K562 (cell line): ENCODE measurements at regions not wholly inside any gene's neighbourhood (a gene's known extent, or its start where the extent isn't known, plus 50 kb on each side); places are given as distances from the start of the nearest gene placed in this dataset.

Experiments used
- ATAC-seq: fragments of 200-7000 bp; cut with Tn5 transposase; 3 replicates; pipeline ENCODE4 v1.9.1; 2020; ENCODE audit warnings: moderate library complexity
- BruUV-seq: library from RNA; stranded (reverse); fragments of 400-500 nt; replicated peaks from 2 replicates; lab custom pipeline; 2021; lab: Mats Ljungman, UMichigan
- CTCF ChIA-PET: fragments of 300-600 bp; formaldehyde crosslinking; extraction: SDS; loops from one replicate; lab custom pipeline; 2021; ENCODE audit warnings: low intra/inter-chr PET ratio; lab: Yijun Ruan, JAX
- POLR2A ChIA-PET: fragments of 300-600, 350-650 bp; sonication (Branson Sonifier 250); formaldehyde crosslinking; extraction: SDS; loops from one replicate; lab custom pipeline; 2021; ENCODE audit warnings: antibody characterized with exemption, inconsistent platforms; lab: Yijun Ruan, JAX
- DNase-seq, 4 experiments: peaks; one replicate each; pipeline versions ENCODE4 v3.0.0 to v3.0.0-alpha.2; 2011 to 2018; ENCODE audit warnings: low spot score in 3 of 4, mixed read lengths in 3 of 4; ENCODE audit errors: extremely low read depth in 1 of 4
- FAIRE-seq: peaks from 2 replicates; lab custom pipeline; 2011; peaks lifted over from hg19 to GRCh38; lab: Jason Lieb, UNC
- H2AFZ ChIP-seq: 2 replicates; pipeline ENCODE4 v1.6.0; 2011; ENCODE audit warnings: low read depth, low read length, control low read depth, inconsistent platforms
- H3K27ac ChIP-seq: fragments of 200-600 bp; 3 replicates; pipeline ENCODE4 v1.8.0; 2011; ENCODE audit warnings: low read depth, mild to moderate bottlenecking, control low read depth, inconsistent platforms, low read length, moderate library complexity, mixed read lengths; ENCODE audit errors: extremely low read depth
- H3K27me3 ChIP-seq, 2 experiments: fragments of 300-600 bp in 1 of 2; 2 replicates in 1 of 2; 3 replicates in 1 of 2; pipeline versions ENCODE4 v1.6.0 to v1.8.0; 2011; ENCODE audit warnings: inconsistent platforms in 2 of 2, low read length in 2 of 2, mild to moderate bottlenecking in 1 of 2, mixed read lengths in 1 of 2, moderate library complexity in 1 of 2; ENCODE audit not compliant: control insufficient read depth in 2 of 2, insufficient read depth in 2 of 2
- H3K36me3 ChIP-seq: fragments of 300-600 bp; 3 replicates; pipeline ENCODE4 v1.8.0; 2011; ENCODE audit warnings: mild to moderate bottlenecking, low read length, inconsistent platforms; ENCODE audit not compliant: control insufficient read depth, insufficient read depth
- H3K4me1 ChIP-seq, 2 experiments: fragments of 200-600 bp in 1 of 2; replicated peaks in 1 of 2; 2 replicates in 1 of 2; 3 replicates in 1 of 2; pipeline versions ENCODE4 v1.5.1 to v1.8.0; 2011; ENCODE audit warnings: inconsistent platforms in 2 of 2, low read length in 2 of 2, mild to moderate bottlenecking in 1 of 2, mixed read lengths in 1 of 2, moderate library complexity in 1 of 2; ENCODE audit not compliant: control insufficient read depth in 2 of 2, insufficient read depth in 2 of 2
- H3K4me2 ChIP-seq: 2 replicates; pipeline ENCODE4 v1.6.1; 2011; ENCODE audit warnings: low read length, control low read depth, inconsistent platforms, mixed read lengths; ENCODE audit not compliant: insufficient read depth
- H3K4me3 ChIP-seq: fragments of 200-600 bp; sonication (generic), shearing (Covaris generic); 2 replicates; pipeline ENCODE4 v1.5.1; 2016; ENCODE audit warnings: control low read depth, inconsistent platforms
- H3K79me2 ChIP-seq: fragments of 200-600 bp; 3 replicates; pipeline ENCODE4 v1.8.0; 2011; ENCODE audit warnings: low read length, inconsistent platforms; ENCODE audit not compliant: control insufficient read depth, insufficient read depth
- H3K9ac ChIP-seq, 2 experiments: 2 replicates each; pipeline versions ENCODE4 v1.6.0 to v1.6.1; 2011; ENCODE audit warnings: low read depth in 2 of 2, low read length in 2 of 2, control low read depth in 1 of 2, inconsistent platforms in 1 of 2, mild to moderate bottlenecking in 1 of 2, mixed read lengths in 1 of 2; ENCODE audit not compliant: insufficient read depth in 1 of 2
- H3K9me1 ChIP-seq: one replicate; pipeline ENCODE4 v1.6.0; 2011; ENCODE audit warnings: inconsistent platforms, mild to moderate bottlenecking, low read length, moderate library complexity; ENCODE audit not compliant: control insufficient read depth, insufficient read depth
- H3K9me3 ChIP-seq: replicated peaks from 2 replicates; pipeline ENCODE4 v1.5.1; 2011; ENCODE audit warnings: low read depth, low read length, inconsistent platforms; ENCODE audit not compliant: control insufficient read depth, insufficient read depth
- H4K20me1 ChIP-seq: replicated peaks from 2 replicates; pipeline ENCODE4 v1.6.1; 2011; ENCODE audit warnings: low read length, inconsistent platforms, mixed read lengths; ENCODE audit not compliant: control insufficient read depth, insufficient read depth
- ARHGAP35 ChIP-seq: fragments of 450-650 bp; IDR thresholded peaks from 2 replicates; pipeline ENCODE4 v1.6.1; 2018; ENCODE audit not compliant: partially characterized antibody
- BHLHE40 ChIP-seq: IDR thresholded peaks from 2 replicates; pipeline ENCODE4 v1.6.1; 2011; ENCODE audit warnings: low read length, improper control_type of control experiment
- CBFA2T3 ChIP-seq: fragments of 450-650 bp; IDR thresholded peaks from 2 replicates; pipeline ENCODE4 v1.6.1; 2017
- CCAR2 ChIP-seq: fragments of 200-400 bp; formaldehyde crosslinking; IDR thresholded peaks from 2 replicates; pipeline ENCODE4 v1.6.1; 2017; ENCODE audit warnings: mild to moderate bottlenecking, low read depth, low read length
- ELF4 ChIP-seq: fragments of 450-650 bp; formaldehyde crosslinking; IDR thresholded peaks from 2 replicates; pipeline ENCODE4 v1.4.0; 2022; ENCODE audit warnings: missing genetic modification characterization
- HDAC2 ChIP-seq: fragments of 450-650 bp; IDR thresholded peaks from 2 replicates; pipeline ENCODE4 v1.6.1; 2016; ENCODE audit warnings: mild to moderate bottlenecking
- HNRNPUL1 ChIP-seq: fragments of 200-400 bp; formaldehyde crosslinking; IDR thresholded peaks from 2 replicates; pipeline ENCODE4 v1.6.1; 2017; ENCODE audit warnings: low read length
- KLF13 ChIP-seq: fragments of 450-650 bp; IDR thresholded peaks from 2 replicates; pipeline ENCODE4 v1.6.1; 2016; ENCODE audit warnings: missing genetic modification characterization, low read depth, mild to moderate bottlenecking, missing compliant biosample characterization, moderate library complexity, borderline replicate concordance
- MCM3 ChIP-seq: fragments of 450-650 bp; IDR thresholded peaks from 2 replicates; pipeline ENCODE4 v1.6.1; 2016
- POU5F1 ChIP-seq: fragments of 150-350 bp; IDR thresholded peaks from 2 replicates; pipeline ENCODE4 v1.6.1; 2014; ENCODE audit warnings: borderline replicate concordance, low read length, low read depth, mild to moderate bottlenecking; ENCODE audit not compliant: partially characterized antibody
- SMAD1 ChIP-seq: fragments of 150-350 bp; IDR thresholded peaks from 2 replicates; pipeline ENCODE4 v1.6.1; 2014; ENCODE audit warnings: low read length, low read depth; ENCODE audit not compliant: partially characterized antibody
- SMARCB1 ChIP-seq: IDR thresholded peaks from 2 replicates; pipeline ENCODE4 v1.6.1; 2011; ENCODE audit warnings: improper control_type of control experiment, low read depth; ENCODE audit not compliant: insufficient read length
- TEAD2 ChIP-seq: fragments of 450-650 bp; IDR thresholded peaks from 2 replicates; pipeline ENCODE4 v1.6.1; 2016; ENCODE audit warnings: missing genetic modification characterization, control low read depth, missing compliant biosample characterization
- THRAP3 ChIP-seq: fragments of 450-650 bp; IDR thresholded peaks from 2 replicates; pipeline ENCODE4 v1.6.1; 2016; ENCODE audit warnings: mild to moderate bottlenecking, inconsistent platforms, borderline replicate concordance
- ZFP30 ChIP-seq: fragments of 250-450 bp; sonication (Bioruptor Pico); IDR thresholded peaks from 2 replicates; pipeline ENCODE4 v1.8.0; 2022; ENCODE audit warnings: moderate library complexity, mild to moderate bottlenecking, inconsistent platforms, borderline replicate concordance
- ZNF12 ChIP-seq: sonication (generic); formaldehyde crosslinking; IDR thresholded peaks from 2 replicates; pipeline ENCODE4 v1.4.0; 2020; ENCODE audit warnings: mild to moderate bottlenecking, missing genetic modification reagents
- ZNF121 ChIP-seq: sonication (generic); formaldehyde crosslinking; conservative IDR thresholded peaks from 2 replicates; pipeline ENCODE4 v1.8.0; 2022; ENCODE audit warnings: missing genetic modification reagents
- ZNF124 ChIP-seq: sonication (generic); formaldehyde crosslinking; IDR thresholded peaks from 2 replicates; pipeline ENCODE4 v1.8.1; 2022; ENCODE audit warnings: missing genetic modification reagents
- ZNF561 ChIP-seq: fragments of 450-650 bp; formaldehyde crosslinking; conservative IDR thresholded peaks from 2 replicates; pipeline ENCODE4 v1.4.0; 2020; ENCODE audit warnings: mild to moderate bottlenecking, moderate library complexity
- ZNF57 ChIP-seq: fragments of 450-650 bp; formaldehyde crosslinking; IDR thresholded peaks from 2 replicates; pipeline ENCODE4 v1.4.0; 2020; ENCODE audit warnings: mild to moderate bottlenecking, moderate library complexity
- WGBS: fragments of 100-300 bp; shearing (Covaris generic); methylation state at CpG from one replicate; pipeline ENCODE4 v1.1.6; 2016; ENCODE audit warnings: low coverage, mixed read lengths; ENCODE audit not compliant: insufficient coverage; ENCODE audit errors: missing lambda C conversion rate; 5-methylcytosine and 5-hydroxymethylcytosine counted together
- in situ Hi-C: fragments of 300-500 bp; cut with MboI; formaldehyde crosslinking; loops from 4 replicates; pipeline ENCODE4 v1.15.0; 2018; ENCODE audit warnings: inconsistent platforms, mixed read lengths
- intact Hi-C: fragments of 100-400 bp; cut with micrococcal nuclease; formaldehyde crosslinking; loops from 2 replicates; pipeline ENCODE4 v1.14.2; 2022
- TF ChIP-seq, protein P1 (sequence below): fragments of 250-450 bp; sonication (Bioruptor Pico); IDR thresholded peaks from 2 replicates; pipeline ENCODE4 v1.8.0; 2021; ENCODE audit warnings: mild to moderate bottlenecking, moderate library complexity
- TF ChIP-seq, protein P2 (sequence below): sonication (generic); formaldehyde crosslinking; IDR thresholded peaks from 2 replicates; pipeline ENCODE4 v1.9.0; 2022; ENCODE audit warnings: mild to moderate bottlenecking, missing genetic modification reagents
- TF ChIP-seq, protein P3 (sequence below): fragments of 250-450 bp; sonication (Bioruptor Pico); IDR thresholded peaks from 2 replicates; pipeline ENCODE4 v1.4.0; 2020; ENCODE audit warnings: mild to moderate bottlenecking

DNA sequence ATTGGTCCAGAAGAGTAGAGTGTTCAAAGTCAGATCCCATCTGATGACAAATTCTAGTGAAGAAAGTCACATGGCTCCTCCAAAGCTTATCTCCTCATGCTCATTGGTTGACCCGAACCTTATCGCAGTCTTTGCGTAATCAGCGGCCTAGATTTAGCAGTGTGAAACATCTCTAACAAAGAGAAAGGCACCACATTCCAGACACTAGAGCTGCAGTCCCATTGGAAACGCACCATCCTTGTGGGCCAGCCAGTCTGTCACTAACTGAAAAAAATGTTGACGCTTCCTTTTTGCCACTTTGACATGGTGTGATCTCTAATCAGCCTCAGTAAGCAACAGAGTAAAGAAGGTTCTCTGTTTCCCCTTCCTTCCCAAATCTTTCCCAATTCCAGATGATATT lies 458.0 kb upstream of the WWC1 start (continued):
- TF ChIP-seq POU5F1 (no peak), BHLHE40 (no peak), CCAR2 (no peak), MCM3 (no peak), HNRNPUL1 (no peak), ARHGAP35 (no peak), KLF13 (tag) (no peak), ZNF57 (no peak), SMAD1 (no peak)
- TF ChIP-seq, protein P1, sequence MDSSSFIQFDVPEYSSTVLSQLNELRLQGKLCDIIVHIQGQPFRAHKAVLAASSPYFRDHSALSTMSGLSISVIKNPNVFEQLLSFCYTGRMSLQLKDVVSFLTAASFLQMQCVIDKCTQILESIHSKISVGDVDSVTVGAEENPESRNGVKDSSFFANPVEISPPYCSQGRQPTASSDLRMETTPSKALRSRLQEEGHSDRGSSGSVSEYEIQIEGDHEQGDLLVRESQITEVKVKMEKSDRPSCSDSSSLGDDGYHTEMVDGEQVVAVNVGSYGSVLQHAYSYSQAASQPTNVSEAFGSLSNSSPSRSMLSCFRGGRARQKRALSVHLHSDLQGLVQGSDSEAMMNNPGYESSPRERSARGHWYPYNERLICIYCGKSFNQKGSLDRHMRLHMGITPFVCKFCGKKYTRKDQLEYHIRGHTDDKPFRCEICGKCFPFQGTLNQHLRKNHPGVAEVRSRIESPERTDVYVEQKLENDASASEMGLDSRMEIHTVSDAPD (CRISPR knock-in tag): no peak

DNA sequence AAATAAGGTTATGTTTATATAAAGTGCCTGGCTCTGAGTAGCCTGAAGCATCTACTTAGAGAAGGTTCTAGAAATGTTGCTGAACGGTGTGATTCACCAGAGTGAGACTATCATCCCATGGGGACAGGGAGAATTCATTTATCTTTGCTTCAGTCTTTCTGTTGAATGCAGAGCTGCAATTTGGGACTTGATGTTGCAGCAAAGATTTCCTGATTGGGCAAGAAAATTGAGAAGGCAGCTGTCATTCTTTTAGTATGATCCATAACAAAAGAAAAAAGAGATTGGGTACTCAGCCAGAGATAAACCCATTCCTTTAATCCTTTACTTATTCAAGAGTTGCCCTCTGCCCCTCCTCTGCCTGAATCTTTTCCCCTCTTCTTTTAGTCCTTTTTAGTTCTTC lies 456.3 kb upstream of the WWC1 start:
- WGBS: 0% methylated on average over 1 of the region's 1 CpG
- no peaks in the 10 kb centered on the region for H3K79me2 ChIP-seq
- POLR2A ChIA-PET: interaction anchor here (0.7 kb wide), 1 partner anchor 19 kb away, joined by 3 read pairs; no protein-coding TSS in a partner anchor
- TF ChIP-seq HDAC2: no peak
- TF ChIP-seq TEAD2 (tag): no peak
- TF ChIP-seq ZNF121: no peak
- no peak for TF ChIP-seq ZFP30
- TF ChIP-seq ZNF124 (CRISPR knock-in tag): no peak
- TF ChIP-seq, protein P2, sequence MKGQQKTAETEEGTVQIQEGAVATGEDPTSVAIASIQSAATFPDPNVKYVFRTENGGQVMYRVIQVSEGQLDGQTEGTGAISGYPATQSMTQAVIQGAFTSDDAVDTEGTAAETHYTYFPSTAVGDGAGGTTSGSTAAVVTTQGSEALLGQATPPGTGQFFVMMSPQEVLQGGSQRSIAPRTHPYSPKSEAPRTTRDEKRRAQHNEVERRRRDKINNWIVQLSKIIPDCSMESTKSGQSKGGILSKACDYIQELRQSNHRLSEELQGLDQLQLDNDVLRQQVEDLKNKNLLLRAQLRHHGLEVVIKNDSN (CRISPR knock-in tag): no peak
- TF ChIP-seq THRAP3: no peak
- TF ChIP-seq ZNF561 (CRISPR knock-in tag): no peak
- no peak for TF ChIP-seq SMARCB1
- TF ChIP-seq CBFA2T3: no peak
- TF ChIP-seq, protein P3, sequence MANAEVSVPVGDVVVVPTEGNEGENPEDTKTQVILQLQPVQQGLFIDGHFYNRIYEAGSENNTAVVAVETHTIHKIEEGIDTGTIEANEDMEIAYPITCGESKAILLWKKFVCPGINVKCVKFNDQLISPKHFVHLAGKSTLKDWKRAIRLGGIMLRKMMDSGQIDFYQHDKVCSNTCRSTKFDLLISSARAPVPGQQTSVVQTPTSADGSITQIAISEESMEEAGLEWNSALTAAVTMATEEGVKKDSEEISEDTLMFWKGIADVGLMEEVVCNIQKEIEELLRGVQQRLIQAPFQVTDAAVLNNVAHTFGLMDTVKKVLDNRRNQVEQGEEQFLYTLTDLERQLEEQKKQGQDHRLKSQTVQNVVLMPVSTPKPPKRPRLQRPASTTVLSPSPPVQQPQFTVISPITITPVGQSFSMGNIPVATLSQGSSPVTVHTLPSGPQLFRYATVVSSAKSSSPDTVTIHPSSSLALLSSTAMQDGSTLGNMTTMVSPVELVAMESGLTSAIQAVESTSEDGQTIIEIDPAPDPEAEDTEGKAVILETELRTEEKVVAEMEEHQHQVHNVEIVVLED: no peak
- no peak for TF ChIP-seq ELF4 (CRISPR knock-in tag)
- TF ChIP-seq ZNF12 (CRISPR knock-in tag): no peak

More for the DNA sequence above, 456.3 kb upstream of the WWC1 start:
- no peak overlapping the region for H3K9ac ChIP-seq
- no peaks in the 10 kb centered on the region for H3K27me3 ChIP-seq
- H4K20me1 ChIP-seq: no peaks in the 10 kb centered on the region
- FAIRE-seq (no peak), DNase-seq (no peak), ATAC-seq (no peak)
- H2AFZ ChIP-seq: no peak overlapping the region
- H3K4me1 ChIP-seq: no peaks in the 10 kb centered on the region
- no peaks in the 10 kb centered on the region for H3K9me1 ChIP-seq
- no peak overlapping the region for H3K27ac ChIP-seq
- no peak overlapping the region for H3K4me3 ChIP-seq
- no peaks in the 10 kb centered on the region for H3K36me3 ChIP-seq
- CTCF ChIA-PET: no interaction called here
- no peak overlapping the region for H3K4me2 ChIP-seq
- intact Hi-C loops (no loop called here), in situ Hi-C loops (no loop called here)
- no peaks in the 10 kb centered on the region for H3K9me3 ChIP-seq
- no TSS peak for BruUV-seq
